Uterus (tissue), 2 donors: ENCODE measurements at regions not wholly inside any gene's neighbourhood (a gene's known extent, or its start where the extent isn't known, plus 50 kb on each side); places are given as distances from the start of the nearest gene placed in this dataset.

ENCODE experiments used
- POLR2A ChIP-seq, 2 donors: fragments of 450-650 bp; IDR thresholded peaks; one replicate each; pipeline ENCODE4 v1.6.1; 2016; ENCODE audit warnings: antibody characterized with exemption in 2 of 2, mild to moderate bottlenecking in 1 of 2, moderate library complexity in 1 of 2
- TF ChIP-seq, protein P1 (sequence below), 4 experiments: fragments of 200-600 bp in 2 of 4; fragments of 450-650 bp in 2 of 4; sonication (generic) in 2 of 4; IDR thresholded peaks; one replicate each; pipeline ENCODE4 v1.5.1; 2016 to 2019; ENCODE audit warnings: antibody characterized with exemption in 4 of 4, mild to moderate bottlenecking in 2 of 4, moderate library complexity in 1 of 4

DNA sequence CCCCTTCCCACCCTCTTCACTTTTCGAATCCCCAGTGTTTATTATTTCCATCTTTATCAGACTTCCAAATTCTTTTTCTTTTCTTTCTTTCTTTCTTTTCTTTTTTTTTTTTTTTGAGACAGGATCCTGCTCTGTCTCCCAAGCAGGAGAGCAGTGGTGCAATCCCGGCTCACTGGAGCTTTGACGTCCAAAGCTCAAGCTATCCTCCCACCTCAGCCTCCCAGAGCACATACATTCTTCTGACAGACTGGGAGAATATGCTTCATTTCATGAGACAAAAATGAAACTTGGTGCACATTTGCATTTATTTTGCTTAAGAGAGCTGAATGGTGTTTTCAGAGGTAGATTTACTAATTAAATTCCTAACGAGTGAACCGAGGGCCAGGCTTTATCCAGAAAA is 80.1 kb upstream of the FZD8 start:
- TF ChIP-seq, protein P1, sequence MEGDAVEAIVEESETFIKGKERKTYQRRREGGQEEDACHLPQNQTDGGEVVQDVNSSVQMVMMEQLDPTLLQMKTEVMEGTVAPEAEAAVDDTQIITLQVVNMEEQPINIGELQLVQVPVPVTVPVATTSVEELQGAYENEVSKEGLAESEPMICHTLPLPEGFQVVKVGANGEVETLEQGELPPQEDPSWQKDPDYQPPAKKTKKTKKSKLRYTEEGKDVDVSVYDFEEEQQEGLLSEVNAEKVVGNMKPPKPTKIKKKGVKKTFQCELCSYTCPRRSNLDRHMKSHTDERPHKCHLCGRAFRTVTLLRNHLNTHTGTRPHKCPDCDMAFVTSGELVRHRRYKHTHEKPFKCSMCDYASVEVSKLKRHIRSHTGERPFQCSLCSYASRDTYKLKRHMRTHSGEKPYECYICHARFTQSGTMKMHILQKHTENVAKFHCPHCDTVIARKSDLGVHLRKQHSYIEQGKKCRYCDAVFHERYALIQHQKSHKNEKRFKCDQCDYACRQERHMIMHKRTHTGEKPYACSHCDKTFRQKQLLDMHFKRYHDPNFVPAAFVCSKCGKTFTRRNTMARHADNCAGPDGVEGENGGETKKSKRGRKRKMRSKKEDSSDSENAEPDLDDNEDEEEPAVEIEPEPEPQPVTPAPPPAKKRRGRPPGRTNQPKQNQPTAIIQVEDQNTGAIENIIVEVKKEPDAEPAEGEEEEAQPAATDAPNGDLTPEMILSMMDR (IDR thresholded peaks at IDR 0.05), result no peak
- no peak for TF ChIP-seq POLR2A (IDR thresholded peaks at IDR 0.05)
